GM12892 (cell line): ENCODE measurements at regions not wholly inside any gene's neighbourhood (a gene's known extent, or its start where the extent isn't known, plus 50 kb on each side); places are given as distances from the start of the nearest gene placed in this dataset.

Source experiments
- POLR2A ChIP-seq: IDR thresholded peaks from 2 replicates; pipeline ENCODE4 v1.6.1; 2011; ENCODE audit warnings: low read depth, low read length, control low read depth
- POLR2AphosphoS5 ChIP-seq: IDR thresholded peaks from 2 replicates; pipeline ENCODE4 v1.6.1; 2011; ENCODE audit warnings: low read depth, low read length, control low read depth

- TF ChIP-seq POLR2A (no peak), POLR2AphosphoS5 (no peak)
Measured at GRCh38 chr17:83151442-83152226, 72.2 kb downstream of the METRNL start.
